CD4-positive, alpha-beta T cell treated with Interleukin-6 at 100 ng/mL for 8 hours (primary cell): ENCODE measurements at regions not wholly inside any gene's neighbourhood (a gene's known extent, or its start where the extent isn't known, plus 50 kb on each side); places are given as distances from the start of the nearest gene placed in this dataset.

ENCODE experiments used
- DNase-seq: peaks from one replicate; pipeline ENCODE4 v3.0.0-alpha.2; 2020; ENCODE audit warnings: mixed read lengths, low spot score

DNA sequence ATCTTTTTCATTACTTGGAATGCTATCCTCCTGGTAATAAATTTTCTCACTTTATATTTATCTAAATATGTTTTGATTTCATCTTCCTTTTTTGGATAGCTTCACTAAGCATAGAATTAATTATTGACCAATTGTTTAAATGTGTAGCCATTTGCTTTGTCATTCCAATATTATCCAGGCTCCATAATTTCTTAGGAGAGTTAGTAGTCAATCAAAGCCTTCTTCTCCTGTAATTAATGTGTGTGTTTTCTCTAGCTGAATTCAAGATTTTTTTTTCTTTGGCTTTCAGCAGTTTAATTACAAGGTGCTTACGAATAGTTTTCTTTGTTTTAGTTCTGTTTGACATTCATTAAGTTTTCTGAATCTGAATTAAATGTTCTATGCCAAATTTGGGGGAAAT lies 545.9 kb upstream of the CELF2 start:
- no peak for DNase-seq

DNA sequence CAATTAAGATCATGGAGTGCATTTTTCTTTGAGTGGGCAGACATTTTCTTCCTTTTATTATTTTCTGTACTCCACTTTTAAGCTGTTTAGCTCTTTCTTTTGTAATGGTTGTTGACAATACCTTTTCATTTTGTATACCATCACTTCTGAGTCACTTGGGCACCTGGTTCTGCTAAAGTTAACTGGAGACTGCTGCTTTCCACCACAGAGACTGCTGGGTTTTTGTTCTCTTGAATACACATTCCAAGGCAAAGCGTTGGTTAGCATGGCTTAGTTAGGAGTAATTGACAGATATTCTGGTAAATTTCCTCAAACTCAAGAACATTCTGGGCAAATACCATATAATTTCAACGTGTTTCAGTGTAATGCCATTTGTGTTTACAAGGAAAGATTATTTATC lies 541.9 kb upstream of the CELF2 start:
- DNase-seq = no peak

DNA sequence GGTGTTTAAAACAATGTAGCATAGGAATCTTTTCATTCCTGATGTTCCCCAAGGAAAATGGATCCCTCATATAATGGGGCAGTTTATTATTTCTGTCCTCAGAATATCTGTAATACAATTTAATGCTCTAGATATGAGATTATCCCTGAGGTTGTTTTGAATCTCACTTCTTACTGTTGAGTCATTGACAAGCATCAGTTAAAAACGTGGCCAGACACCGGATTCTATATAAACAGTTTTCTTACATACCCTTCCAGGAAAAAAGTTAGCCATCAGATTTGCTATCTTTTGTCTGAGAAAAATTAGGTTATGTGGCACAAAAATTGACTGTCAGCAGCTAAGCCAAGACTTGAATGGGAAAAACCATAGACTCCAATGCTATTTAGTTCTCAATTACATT lies 539.8 kb upstream of the CELF2 start:
- DNase-seq = no peak

GRCh38 chr10:10479465-10479864 lies 538.2 kb upstream of the CELF2 start:
- DNase-seq = no peak

DNA sequence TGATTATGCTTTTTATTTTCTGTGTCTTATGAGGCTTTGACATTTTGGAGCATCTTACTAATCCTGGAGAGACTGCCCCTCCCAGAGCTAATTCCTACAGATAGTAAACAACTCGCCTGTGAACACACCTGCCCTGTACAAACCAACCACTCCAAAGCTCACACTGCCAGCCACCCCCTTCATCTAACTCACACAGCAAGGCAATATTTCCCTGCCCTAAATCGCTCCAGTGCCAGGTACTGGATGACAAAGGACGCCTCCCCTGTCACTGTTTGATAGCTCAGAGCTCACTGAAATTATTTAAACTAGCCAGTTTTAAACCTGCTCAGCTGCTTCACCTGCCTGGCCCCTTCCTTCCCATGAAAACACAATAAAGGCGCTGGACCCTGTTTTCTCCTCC lies 535.1 kb upstream of the CELF2 start:
- DNase-seq = no peak

GRCh38 chr10:10489076-10489475 lies 528.6 kb upstream of the CELF2 start:
- no peak for DNase-seq

- DNase-seq = no peak
These were observed 527.7 kb upstream of the CELF2 start for GRCh38 chr10:10489805-10490571.

GRCh38 chr10:10490581-10490980 lies 527.1 kb upstream of the CELF2 start:
- no peak for DNase-seq

- no peak for DNase-seq
These were observed 525.3 kb upstream of the CELF2 start for GRCh38 chr10:10492420-10492819.

DNA sequence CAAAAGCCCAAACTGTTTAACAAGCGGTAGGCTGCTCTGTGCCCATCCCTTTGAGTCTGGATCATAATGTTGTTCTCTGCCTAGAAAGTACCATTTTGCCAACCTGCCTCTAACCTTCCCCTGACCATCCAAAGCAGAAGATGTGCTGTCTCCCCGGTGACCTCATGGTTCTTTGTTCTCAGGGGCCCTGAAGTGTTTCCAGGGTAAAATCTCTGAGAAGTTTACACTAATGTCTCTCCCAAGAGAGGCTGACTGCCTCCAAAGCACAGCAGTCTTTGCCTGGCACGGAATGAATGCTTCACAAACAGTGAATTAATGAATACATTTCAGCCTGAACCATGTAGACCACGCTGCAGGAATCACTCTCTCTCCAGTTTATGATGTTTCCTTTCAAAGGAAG lies 523.8 kb upstream of the CELF2 start:
- no peak for DNase-seq

DNA sequence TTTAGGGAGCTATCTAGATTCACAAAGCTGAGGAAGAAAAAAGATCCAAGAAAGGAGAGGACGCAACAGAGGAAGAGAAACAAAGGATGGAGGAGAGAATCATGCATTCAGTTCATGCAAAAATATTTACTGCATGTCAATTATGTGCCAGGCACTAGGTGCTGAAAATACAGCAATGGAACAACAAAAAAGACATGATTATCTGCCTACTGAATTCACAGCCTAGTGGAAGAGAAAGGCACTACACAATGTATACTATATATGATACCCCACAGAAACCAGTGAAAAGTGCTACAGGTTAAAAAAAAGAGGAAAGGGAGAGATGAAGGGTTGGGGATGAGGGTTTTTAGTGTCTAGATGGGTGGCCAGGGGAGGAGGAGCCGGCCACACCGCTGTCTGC lies 520.4 kb upstream of the CELF2 start:
- no peak for DNase-seq

DNA sequence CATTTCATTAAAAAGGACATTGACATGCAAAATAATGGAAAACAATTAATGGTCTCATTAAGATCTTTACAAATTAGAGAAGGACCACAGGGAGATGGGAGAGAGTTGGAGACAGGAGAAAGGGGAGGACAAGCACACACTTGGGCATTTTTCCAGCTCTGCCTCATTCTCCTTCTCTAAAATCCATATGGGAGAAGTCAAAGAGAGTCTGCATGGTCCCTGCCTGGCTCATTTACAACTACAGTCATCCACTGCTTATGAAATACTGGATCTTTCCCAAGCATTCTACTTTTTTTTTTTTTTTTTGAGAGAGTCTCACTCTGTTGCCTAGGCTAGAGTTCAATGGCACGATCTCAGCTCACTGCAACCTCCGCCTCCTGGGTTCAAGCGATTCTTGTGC lies 518.9 kb upstream of the CELF2 start:
- no peak for DNase-seq

DNA sequence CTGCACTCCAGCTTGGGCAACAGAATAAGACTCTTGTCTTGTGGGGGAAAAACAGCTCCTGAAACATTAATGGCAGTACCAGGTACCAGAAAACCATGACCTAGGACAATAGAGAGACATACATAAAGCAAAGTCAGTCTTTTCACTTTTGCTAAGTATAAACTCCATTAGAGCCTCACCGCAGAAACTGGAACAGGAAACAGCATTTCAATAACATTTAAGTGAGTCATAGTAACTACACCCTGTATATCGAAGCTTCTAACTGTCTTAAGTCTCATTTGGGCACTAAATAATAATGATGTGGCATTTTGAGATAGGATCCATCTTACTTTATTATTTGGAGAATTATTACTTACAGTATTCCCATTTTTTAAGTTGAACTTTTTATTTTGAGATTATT lies 517.8 kb upstream of the CELF2 start:
- no peak for DNase-seq

GRCh38 chr10:10500937-10501336 lies 516.7 kb upstream of the CELF2 start:
- no peak for DNase-seq

- DNase-seq = no peak
These were observed 513.9 kb upstream of the CELF2 start for GRCh38 chr10:10503772-10504171.

- no peak for DNase-seq
These were observed 509.5 kb upstream of the CELF2 start for GRCh38 chr10:10508211-10508610.

DNA sequence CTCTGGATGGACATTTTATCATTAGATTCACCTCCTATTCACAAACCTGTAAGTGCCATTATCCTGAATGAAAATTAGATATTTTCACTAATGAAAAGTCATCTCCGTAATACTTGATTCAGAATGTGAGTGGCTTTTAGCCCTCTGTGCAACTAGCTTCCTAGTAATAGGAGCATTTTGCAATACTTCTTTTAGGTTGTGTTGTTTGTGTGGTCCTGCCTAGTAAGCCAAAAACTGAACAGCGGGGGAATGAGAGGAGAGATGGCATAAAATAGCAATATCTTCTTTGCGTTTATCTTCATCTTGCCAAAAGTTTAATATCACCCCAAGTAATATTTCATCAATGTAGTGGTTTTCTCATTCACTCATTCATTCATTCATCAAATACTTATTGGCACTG lies 507.5 kb upstream of the CELF2 start:
- DNase-seq = no peak

DNA sequence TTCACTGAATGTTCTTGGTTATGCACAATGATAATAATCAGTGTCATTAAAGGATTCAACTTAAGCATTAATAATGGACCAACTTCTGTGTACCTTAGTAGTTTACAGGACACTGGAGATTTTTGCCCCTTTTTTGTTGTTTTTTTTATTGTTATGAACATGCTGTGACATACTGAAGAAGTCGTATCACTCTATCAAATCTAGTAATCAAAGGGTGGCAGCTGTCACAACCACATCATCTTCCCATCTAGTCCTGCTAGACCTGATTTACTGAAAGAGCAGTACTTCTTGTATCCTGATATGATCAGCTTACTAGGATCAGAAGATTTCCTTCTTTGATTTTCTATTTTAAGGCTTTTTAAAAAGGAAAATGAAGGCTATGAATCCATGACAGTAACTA lies 504.6 kb upstream of the CELF2 start:
- no peak for DNase-seq

GRCh38 chr10:10513898-10514297 lies 503.8 kb upstream of the CELF2 start:
- no peak for DNase-seq

DNA sequence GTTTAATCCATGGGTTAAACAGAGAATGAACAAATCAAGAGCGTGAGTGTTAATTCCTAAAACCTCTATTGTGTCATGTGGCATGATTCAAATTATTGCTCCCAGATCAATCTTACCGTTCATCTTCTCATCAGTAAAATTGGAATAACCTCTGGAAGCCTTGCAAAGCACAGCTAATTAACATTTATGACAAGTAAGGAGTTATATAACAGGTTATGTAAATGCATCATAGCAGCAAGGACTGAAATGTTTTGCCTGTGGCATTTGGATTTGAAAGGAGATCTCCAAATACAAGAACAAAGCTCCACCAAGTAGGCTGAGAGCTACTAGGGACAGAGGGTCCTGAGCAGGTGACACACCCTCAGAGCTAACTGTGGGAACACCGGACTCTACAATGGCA lies 502.9 kb upstream of the CELF2 start:
- DNase-seq = no peak

DNA sequence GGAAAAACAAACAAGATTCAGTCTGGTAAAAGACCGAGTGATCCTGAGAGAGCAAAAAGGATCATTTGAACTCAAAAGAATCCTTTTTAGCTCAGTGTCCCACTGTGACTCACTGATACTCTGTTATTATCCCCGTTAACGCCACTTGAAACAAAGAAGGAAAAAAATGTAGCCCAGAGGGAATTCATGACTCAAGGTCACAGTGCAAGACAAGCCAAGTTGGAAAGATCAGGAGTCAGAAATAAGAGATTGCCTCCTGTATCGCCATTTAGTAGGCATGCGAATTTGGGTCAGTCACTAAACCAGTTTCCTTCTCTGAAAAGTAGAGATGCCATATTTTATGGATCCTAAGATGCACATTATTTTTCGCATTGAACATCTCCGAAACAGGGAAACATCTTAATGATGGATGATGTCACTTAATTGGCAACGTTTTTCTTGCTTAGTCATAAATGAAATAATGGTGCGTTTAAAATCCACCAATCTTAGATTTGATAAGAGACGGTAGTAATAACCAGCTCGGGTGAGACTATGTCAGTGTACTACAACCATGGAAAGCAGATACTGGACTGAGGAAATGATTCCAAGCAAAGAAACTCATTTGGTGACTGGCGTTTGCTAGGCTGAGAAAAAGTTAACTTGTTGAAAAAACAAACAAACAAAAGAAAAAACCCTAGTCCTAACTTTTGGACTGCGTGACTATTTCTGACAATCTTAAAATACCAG lies 502.0 kb upstream of the CELF2 start:
- DNase-seq = no peak

GRCh38 chr10:10516346-10517130 lies 501.1 kb upstream of the CELF2 start:
- no peak for DNase-seq

GRCh38 chr10:10517866-10518265 lies 499.8 kb upstream of the CELF2 start:
- DNase-seq = no peak
